ENCODE measurements at regions not wholly inside any gene's neighbourhood (a gene's known extent, or its start where the extent isn't known, plus 50 kb on each side); places are given as distances from the start of the nearest gene placed in this dataset.

- Histone ChIP-seq H3K27me3 (no peaks in the 10 kb centered on the region), H3K9me3 (no peaks in the 10 kb centered on the region), H3K27ac (peak overlapping the region in 1 of 12 donors; percentile 49), H3K36me3 (peaks cover 0 to 19% (median 9%) of the 10 kb centered on the region in 9 donors), H3K4me3 (peak overlapping the region in 9 of 12 donors; percentile 19 to 49 (median 39)), H3K4me1 (peaks cover 0 to 6% (median 0%) of the 10 kb centered on the region in 12 donors)
- ATAC-seq (no peak), DNase-seq (no peak)
- intact Hi-C loops (cut with DNase I) = no loop called here
- TF ChIP-seq CTCF (IDR thresholded peaks at IDR 0.05) (no peak), POLR2A (IDR thresholded peaks at IDR 0.05) (no peak)
- WGBS, 4 donors = 66 to 72% (median 68%) methylated on average over 7 of the region's 7 CpGs
Observed at GRCh38 chr7:65731129-65731528, 141.7 kb upstream of the VKORC1L1 start.

GRCh38 chr7:65731562-65732035, 141.3 kb upstream of the VKORC1L1 start:
- Histone ChIP-seq H3K27me3 (no peaks in the 10 kb centered on the region), H3K9me3 (no peaks in the 10 kb centered on the region), H3K4me1 (peaks cover 0 to 6% (median 0%) of the 10 kb centered on the region in 12 donors), H3K27ac (peak overlapping the region in 1 of 12 donors; percentile 49), H3K4me3 (peak overlapping the region in 11 of 12 donors; percentile 1 to 49 (median 36)), H3K36me3 (peaks cover 0 to 18% (median 10%) of the 10 kb centered on the region in 9 donors)
- peak in 2 of 12 donors; percentile 4 to 14 for TF ChIP-seq CTCF (IDR thresholded peaks at IDR 0.05)
- no peak for TF ChIP-seq POLR2A (IDR thresholded peaks at IDR 0.05)
- ATAC-seq = peak in 3 of 4 donors; percentile 52 to 68 (median 65)
- intact Hi-C loops (cut with DNase I) = no loop called here
- no peak for DNase-seq
- WGBS, 4 donors = 11 to 29% (median 25%) methylated on average over 12 to 27 of the region's 27 CpGs

GRCh38 chr7:65744406-65744805, 128.5 kb upstream of the VKORC1L1 start:
- ATAC-seq = no peak
- DNase-seq = no peak
- Histone ChIP-seq H3K4me1 (peaks cover 0 to 11% (median 0%) of the 10 kb centered on the region in 12 donors), H3K4me3 (no peak overlapping the region), H3K36me3 (peaks cover 0 to 13% (median 9%) of the 10 kb centered on the region in 9 donors), H3K27ac (peak overlapping the region in 1 of 12 donors; percentile 9), H3K27me3 (no peaks in the 10 kb centered on the region), H3K9me3 (no peaks in the 10 kb centered on the region)
- intact Hi-C loops (cut with DNase I) = loop anchor here in 1 of 10 donors (10.0 kb wide), 1 partner anchor 250 kb away; no protein-coding TSS in a partner anchor
- 81 to 91% (median 91%) methylated on average over 2 of the region's 2 CpGs for WGBS, 4 donors
- no peak for TF ChIP-seq CTCF (IDR thresholded peaks at IDR 0.05)
- TF ChIP-seq POLR2A (IDR thresholded peaks at IDR 0.05) = no peak

GRCh38 chr7:65746398-65746669, 126.5 kb upstream of the VKORC1L1 start:
- DNase-seq (no peak), ATAC-seq (no peak)
- H3K4me1 ChIP-seq = peaks cover 0 to 17% (median 7%) of the 10 kb centered on the region in 12 donors
- WGBS, 4 donors = 72 to 83% (median 80%) methylated on average over 3 of the region's 3 CpGs
- no peak overlapping the region for H3K4me3 ChIP-seq
- no peaks in the 10 kb centered on the region for H3K27me3 ChIP-seq
- H3K27ac ChIP-seq = peak overlapping the region in 1 of 12 donors; percentile 79
- no peaks in the 10 kb centered on the region for H3K36me3 ChIP-seq
- no peaks in the 10 kb centered on the region for H3K9me3 ChIP-seq
- intact Hi-C loops (cut with DNase I) = loop anchor here in 1 of 10 donors (10.0 kb wide), 1 partner anchor 248 kb away; no protein-coding TSS in a partner anchor
- TF ChIP-seq POLR2A (IDR thresholded peaks at IDR 0.05) (no peak), CTCF (IDR thresholded peaks at IDR 0.05) (no peak)
